ENCODE measurements at regions not wholly inside any gene's neighbourhood (a gene's known extent, or its start where the extent isn't known, plus 50 kb on each side); places are given as distances from the start of the nearest gene placed in this dataset.
A peak's percentile ranks its signal among the peaks of the same experiment; 100 is the strongest.

- DNase-seq = no peak
Observed at GRCh38 chr2:6301426-6301825, 564.3 kb downstream of the CMPK2 start.

DNA sequence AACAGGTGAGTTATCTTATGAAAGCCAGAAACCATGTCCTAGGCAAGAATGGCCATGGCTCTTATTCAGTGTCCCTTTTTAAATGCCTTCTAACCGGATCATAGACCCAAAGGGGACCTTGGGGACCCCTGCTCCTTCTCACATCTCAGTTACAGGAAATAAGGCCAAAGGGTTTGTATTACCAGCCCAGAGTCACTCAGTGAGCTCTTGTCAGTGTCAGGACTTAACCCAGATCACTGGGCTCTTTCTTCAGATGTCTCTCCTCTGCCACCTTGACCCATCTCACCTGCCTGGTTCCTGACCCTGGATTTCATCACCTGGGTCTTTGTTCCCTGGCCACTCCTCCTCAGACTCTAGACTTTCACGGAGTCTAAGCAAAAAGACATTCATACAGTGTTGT is 556.7 kb downstream of the CMPK2 start:
- DNase-seq = no peak

- no peak for DNase-seq
Observed at GRCh38 chr2:6309415-6310255, 556.1 kb downstream of the CMPK2 start.

DNA sequence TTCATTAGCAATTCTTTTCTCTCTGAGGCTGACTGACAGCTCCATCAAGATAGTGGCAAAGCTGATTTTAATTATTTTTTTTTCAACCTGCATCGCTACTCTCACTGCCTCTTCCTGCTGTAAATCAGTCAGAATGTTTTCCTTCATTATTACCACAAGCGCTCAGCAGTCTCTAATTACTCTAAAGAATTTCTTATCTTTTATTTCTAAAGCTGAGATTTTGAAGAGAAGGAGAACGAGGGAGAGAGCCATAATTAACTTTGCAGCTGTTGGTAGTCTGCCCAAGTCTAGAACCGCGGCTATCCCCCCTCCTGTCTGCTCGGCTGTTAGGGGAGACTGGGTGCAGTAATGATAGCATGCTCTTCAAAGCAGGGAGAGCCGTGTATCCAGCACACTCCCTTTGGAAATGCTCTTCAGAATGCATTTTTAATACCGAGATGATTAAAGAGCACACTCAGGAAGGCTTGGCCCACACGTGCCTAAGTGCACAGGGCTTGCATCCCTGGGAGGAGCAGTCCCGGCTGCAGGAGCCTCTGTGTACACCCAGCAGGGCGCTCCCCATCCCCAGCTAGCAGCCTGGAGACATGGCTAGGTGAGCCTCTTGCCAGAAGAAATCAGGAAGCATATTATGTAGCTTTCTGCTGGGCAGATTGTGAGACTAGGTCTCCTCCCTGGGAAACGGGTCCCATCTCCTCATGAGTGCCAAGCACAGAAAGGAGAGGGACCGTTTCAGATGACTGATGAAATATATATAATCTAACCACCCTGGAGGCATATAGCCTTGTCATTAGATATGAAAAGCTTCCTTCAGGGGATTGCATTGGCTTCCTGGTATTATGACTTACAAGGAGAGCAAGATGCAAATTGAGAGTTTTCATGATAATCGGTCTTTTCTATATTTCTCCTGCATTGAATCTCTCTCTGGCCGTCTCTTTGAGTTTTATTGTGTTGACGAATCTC is 555.2 kb downstream of the CMPK2 start:
- DNase-seq = no peak

DNA sequence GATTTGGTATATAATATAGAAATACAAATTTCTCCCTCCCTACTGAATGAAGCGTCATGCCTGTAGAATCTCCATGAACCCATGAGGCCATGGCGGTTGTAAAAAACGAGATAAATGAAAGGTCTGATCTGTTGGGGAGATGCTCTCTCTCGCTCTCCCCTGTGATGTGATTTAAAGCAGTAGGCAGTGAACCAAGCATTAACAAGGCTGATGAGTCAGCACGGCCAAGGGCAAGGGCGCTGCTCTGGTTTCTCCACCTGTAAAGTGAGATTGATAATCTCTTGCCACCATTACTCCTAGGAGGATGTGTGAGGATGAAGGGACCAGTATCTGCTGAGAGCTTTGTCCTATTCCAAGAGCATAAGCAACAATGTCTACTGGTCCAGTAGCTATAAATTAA is 553.3 kb downstream of the CMPK2 start:
- DNase-seq = no peak

DNA sequence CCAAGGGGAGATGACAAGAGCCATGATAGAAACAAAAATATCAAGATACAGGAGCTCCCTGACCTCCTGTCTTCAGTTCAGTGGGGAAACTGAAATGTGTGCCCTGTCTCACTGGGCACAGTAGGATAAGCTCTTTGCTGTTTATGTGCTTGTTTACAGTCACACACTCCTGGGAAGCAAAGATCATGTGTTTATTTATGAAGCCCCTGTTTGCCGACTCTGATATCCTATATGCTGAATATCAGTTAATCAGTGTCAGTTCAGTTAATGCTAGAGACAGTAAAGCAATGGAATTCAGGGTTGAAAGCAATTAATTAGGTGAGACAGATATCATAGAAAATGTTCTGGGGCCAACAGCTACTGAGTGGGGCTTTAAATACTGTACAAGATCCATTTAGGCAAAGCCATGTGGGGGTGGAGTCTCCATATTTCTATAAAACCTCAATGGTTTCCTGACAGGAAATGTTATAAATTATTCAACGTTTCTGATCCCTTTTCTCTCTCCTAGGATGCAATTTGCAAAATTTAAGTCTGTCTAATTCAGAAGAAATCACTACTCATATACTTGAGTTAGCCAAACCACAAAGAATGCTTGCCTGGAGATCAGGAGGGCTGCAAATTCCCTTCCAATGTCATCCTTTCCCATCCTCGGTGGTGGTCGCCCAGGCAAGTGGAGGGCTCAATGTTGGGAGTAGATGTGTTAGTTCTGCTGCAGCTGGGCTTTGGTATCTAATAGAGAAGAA is 551.3 kb downstream of the CMPK2 start:
- DNase-seq = no peak

DNA sequence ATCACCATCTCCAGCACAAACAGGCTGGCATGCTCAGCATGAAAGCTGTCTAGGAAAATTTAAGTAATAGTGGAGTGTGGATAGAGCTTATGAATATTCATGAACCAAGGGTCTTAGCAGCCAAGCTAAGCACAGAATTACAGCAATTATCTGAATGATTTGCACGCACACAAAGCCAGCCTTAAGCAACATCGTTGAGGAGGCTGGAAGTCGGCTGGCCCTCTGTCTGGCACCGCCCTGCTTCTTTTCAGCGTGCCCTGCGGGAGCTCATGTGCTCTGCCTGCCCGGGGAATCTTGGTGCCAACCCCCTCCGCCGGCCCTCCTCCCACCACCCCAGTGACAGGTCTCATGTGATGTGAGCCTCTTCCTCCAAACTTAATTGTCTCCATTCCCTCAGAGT is 540.1 kb downstream of the CMPK2 start:
- DNase-seq = no peak

- DNase-seq = no peak
Observed at GRCh38 chr2:6326958-6327357, 538.7 kb downstream of the CMPK2 start.

GRCh38 chr2:6336752-6337471 is 528.8 kb downstream of the CMPK2 start:
- DNase-seq = no peak

GRCh38 chr2:6337472-6337820 is 528.3 kb downstream of the CMPK2 start:
- DNase-seq = no peak

GRCh38 chr2:6341588-6342129 is 524.0 kb downstream of the CMPK2 start:
- no peak for DNase-seq

GRCh38 chr2:6342273-6342920 is 523.3 kb downstream of the CMPK2 start:
- DNase-seq = no peak

DNA sequence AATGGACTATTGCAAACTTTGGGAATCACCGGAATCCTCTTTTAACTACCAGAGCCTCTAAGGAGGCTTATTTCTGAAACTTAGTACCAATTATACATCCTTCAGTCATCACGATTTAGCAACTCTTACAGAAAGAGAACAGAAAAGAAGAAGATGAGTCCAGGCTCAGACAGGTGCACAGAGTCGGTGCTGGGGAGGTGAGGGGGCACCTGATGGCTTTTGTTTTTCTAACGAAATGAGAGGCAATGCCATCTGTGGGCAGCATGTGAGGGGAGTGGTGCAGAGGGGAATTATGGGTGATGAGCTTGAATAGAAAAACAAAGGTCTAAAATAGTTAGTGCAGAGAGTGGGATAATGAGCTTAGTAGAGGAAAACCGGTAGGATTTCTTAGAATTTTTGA is 522.6 kb downstream of the CMPK2 start:
- DNase-seq = no peak

DNA sequence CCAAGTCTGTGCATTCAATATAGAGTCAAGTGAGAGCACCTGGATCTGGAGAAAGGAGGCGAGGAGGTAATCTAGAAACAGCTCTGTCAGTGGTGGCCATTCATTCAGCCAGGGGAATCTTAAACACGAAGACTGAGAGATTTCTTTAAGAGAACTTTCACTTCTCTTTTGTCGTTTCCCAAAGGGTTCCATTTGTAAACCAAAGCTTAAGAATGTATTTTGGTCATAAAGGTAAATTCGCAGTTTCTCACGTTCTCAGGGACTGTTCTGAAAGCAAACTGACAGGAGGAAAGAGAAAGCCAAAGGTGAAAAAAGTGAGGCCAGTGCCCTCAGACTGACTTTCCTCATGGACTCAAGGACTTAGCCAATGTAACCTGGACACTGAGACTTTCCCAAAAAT is 513.5 kb downstream of the CMPK2 start:
- DNase-seq = no peak

GRCh38 chr2:6352906-6353515 is 512.7 kb downstream of the CMPK2 start:
- peak; percentile 12 for DNase-seq

GRCh38 chr2:6353669-6354068 is 512.0 kb downstream of the CMPK2 start:
- DNase-seq = no peak

- DNase-seq = no peak
Observed at GRCh38 chr2:6354546-6354945, 511.2 kb downstream of the CMPK2 start.

DNA sequence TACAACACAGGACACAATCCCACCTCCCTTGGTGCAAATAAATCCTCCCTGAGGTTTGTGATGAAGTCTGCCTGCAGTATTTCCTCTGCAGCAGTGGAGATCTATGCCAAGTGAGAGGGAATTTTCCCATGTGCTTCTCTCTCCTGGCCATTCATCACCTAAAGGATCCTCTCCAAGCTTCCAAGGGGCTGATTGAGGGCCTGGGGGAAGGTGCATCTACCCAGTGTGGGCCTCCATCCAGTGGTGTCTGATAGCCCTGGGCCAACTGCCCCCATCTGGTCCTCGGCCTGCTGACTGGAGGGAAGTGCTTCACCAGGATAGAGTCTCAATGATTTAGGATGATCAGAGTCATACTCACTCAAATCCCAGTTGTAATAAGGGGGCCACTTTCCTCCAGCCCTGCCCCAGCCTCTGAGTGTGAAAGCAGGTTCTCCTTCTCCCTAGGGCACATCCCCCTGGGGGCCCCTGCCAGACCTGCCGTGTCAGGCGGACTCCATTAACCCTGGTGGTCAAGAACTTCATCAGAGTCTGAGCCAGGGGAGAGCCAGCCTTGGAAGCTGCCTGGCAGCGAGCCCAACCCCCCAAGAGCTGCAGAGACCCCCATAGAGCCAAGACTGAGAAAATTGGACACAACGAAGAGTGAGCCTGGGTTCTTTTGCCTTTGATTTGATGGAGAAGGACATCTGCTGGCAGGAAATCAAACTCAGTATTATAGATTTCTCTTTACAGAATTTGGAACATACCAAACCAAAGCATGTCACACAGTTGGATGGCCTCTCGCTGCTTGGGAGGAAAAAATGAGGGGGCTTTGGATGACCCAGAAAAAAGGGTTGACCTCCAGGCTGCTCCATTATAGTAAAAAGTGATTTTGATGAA is 509.6 kb downstream of the CMPK2 start:
- DNase-seq = peak; percentile 2

DNA sequence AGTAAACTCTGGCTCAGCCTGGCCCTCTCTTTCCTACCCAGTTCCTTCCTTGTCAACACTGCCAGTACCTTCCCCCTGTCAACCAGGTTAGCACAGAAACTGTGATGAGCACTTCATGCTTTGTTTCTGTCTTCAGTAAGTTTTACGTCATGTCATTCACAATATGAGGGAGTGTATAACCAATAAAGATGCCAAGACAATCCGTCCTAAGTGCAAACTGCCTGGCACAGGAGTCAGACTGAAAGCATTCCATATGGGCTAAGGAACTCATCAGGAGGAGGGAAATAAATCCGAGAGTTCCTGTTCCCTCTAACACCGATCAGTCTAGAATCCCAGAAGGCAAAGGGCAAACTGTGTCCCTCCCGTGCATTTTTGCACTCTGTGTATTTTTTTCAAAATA is 507.2 kb downstream of the CMPK2 start:
- DNase-seq = no peak

DNA sequence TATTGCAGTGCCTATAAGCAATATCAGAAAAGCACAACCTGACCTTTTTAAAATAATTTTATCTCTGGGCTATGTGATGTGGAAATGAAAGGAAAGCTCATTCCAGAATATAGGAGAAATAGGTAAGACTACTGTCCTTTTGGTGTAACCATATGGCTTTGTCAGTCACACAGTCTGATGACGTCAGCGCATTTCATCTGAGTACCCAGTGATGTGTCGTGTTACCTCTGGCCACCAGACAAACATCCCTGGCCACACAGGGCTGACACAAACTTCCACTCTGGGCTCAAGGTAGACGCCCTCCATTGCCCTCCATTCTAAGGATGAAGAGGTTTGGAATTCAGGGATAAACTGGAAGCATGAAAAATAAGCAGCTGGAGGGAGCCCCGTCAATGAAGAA is 506.7 kb downstream of the CMPK2 start:
- DNase-seq = no peak

Measured in hematopoietic multipotent progenitor cell treated with erythropoietin and hydrocortisone succinate and interleukin-3 and kit ligand, for 4 days (in vitro differentiated cells).